K562 (cell line): ENCODE measurements at regions not wholly inside any gene's neighbourhood (a gene's known extent, or its start where the extent isn't known, plus 50 kb on each side); places are given as distances from the start of the nearest gene placed in this dataset.
A peak's percentile ranks its signal among the peaks of the same experiment; 100 is the strongest.

Experiments used
- ATAC-seq: fragments of 200-7000 bp; cut with Tn5 transposase; 3 replicates; pipeline ENCODE4 v1.9.1; 2020; ENCODE audit warnings: moderate library complexity
- BruUV-seq: library from RNA; stranded (reverse); fragments of 400-500 nt; replicated peaks from 2 replicates; lab custom pipeline; 2021; lab: Mats Ljungman, UMichigan
- CTCF ChIA-PET: fragments of 300-600 bp; formaldehyde crosslinking; extraction: SDS; loops from one replicate; lab custom pipeline; 2021; ENCODE audit warnings: low intra/inter-chr PET ratio; lab: Yijun Ruan, JAX
- POLR2A ChIA-PET: fragments of 300-600, 350-650 bp; sonication (Branson Sonifier 250); formaldehyde crosslinking; extraction: SDS; loops from one replicate; lab custom pipeline; 2021; ENCODE audit warnings: antibody characterized with exemption, inconsistent platforms; lab: Yijun Ruan, JAX
- DNase-seq, 4 experiments: peaks; one replicate each; pipeline versions ENCODE4 v3.0.0 to v3.0.0-alpha.2; 2011 to 2018; ENCODE audit warnings: low spot score in 3 of 4, mixed read lengths in 3 of 4; ENCODE audit errors: extremely low read depth in 1 of 4
- FAIRE-seq: peaks from 2 replicates; lab custom pipeline; 2011; peaks lifted over from hg19 to GRCh38; lab: Jason Lieb, UNC
- H2AFZ ChIP-seq: 2 replicates; pipeline ENCODE4 v1.6.0; 2011; ENCODE audit warnings: low read depth, low read length, control low read depth, inconsistent platforms
- H3K27ac ChIP-seq: fragments of 200-600 bp; 3 replicates; pipeline ENCODE4 v1.8.0; 2011; ENCODE audit warnings: low read depth, mild to moderate bottlenecking, control low read depth, inconsistent platforms, low read length, moderate library complexity, mixed read lengths; ENCODE audit errors: extremely low read depth
- H3K27me3 ChIP-seq, 2 experiments: fragments of 300-600 bp in 1 of 2; 2 replicates in 1 of 2; 3 replicates in 1 of 2; pipeline versions ENCODE4 v1.6.0 to v1.8.0; 2011; ENCODE audit warnings: inconsistent platforms in 2 of 2, low read length in 2 of 2, mild to moderate bottlenecking in 1 of 2, mixed read lengths in 1 of 2, moderate library complexity in 1 of 2; ENCODE audit not compliant: control insufficient read depth in 2 of 2, insufficient read depth in 2 of 2
- H3K36me3 ChIP-seq: fragments of 300-600 bp; 3 replicates; pipeline ENCODE4 v1.8.0; 2011; ENCODE audit warnings: mild to moderate bottlenecking, low read length, inconsistent platforms; ENCODE audit not compliant: control insufficient read depth, insufficient read depth
- H3K4me1 ChIP-seq, 2 experiments: fragments of 200-600 bp in 1 of 2; replicated peaks in 1 of 2; 2 replicates in 1 of 2; 3 replicates in 1 of 2; pipeline versions ENCODE4 v1.5.1 to v1.8.0; 2011; ENCODE audit warnings: inconsistent platforms in 2 of 2, low read length in 2 of 2, mild to moderate bottlenecking in 1 of 2, mixed read lengths in 1 of 2, moderate library complexity in 1 of 2; ENCODE audit not compliant: control insufficient read depth in 2 of 2, insufficient read depth in 2 of 2
- H3K4me2 ChIP-seq: 2 replicates; pipeline ENCODE4 v1.6.1; 2011; ENCODE audit warnings: low read length, control low read depth, inconsistent platforms, mixed read lengths; ENCODE audit not compliant: insufficient read depth
- H3K4me3 ChIP-seq: fragments of 200-600 bp; sonication (generic), shearing (Covaris generic); 2 replicates; pipeline ENCODE4 v1.5.1; 2016; ENCODE audit warnings: control low read depth, inconsistent platforms
- H3K79me2 ChIP-seq: fragments of 200-600 bp; 3 replicates; pipeline ENCODE4 v1.8.0; 2011; ENCODE audit warnings: low read length, inconsistent platforms; ENCODE audit not compliant: control insufficient read depth, insufficient read depth
- H3K9ac ChIP-seq, 2 experiments: 2 replicates each; pipeline versions ENCODE4 v1.6.0 to v1.6.1; 2011; ENCODE audit warnings: low read depth in 2 of 2, low read length in 2 of 2, control low read depth in 1 of 2, inconsistent platforms in 1 of 2, mild to moderate bottlenecking in 1 of 2, mixed read lengths in 1 of 2; ENCODE audit not compliant: insufficient read depth in 1 of 2
- H3K9me1 ChIP-seq: one replicate; pipeline ENCODE4 v1.6.0; 2011; ENCODE audit warnings: inconsistent platforms, mild to moderate bottlenecking, low read length, moderate library complexity; ENCODE audit not compliant: control insufficient read depth, insufficient read depth
- H3K9me3 ChIP-seq: replicated peaks from 2 replicates; pipeline ENCODE4 v1.5.1; 2011; ENCODE audit warnings: low read depth, low read length, inconsistent platforms; ENCODE audit not compliant: control insufficient read depth, insufficient read depth
- H4K20me1 ChIP-seq: replicated peaks from 2 replicates; pipeline ENCODE4 v1.6.1; 2011; ENCODE audit warnings: low read length, inconsistent platforms, mixed read lengths; ENCODE audit not compliant: control insufficient read depth, insufficient read depth
- C11orf30 ChIP-seq: fragments of 450-650 bp; IDR thresholded peaks from 2 replicates; pipeline ENCODE4 v1.6.1; 2016; ENCODE audit warnings: low read depth, mild to moderate bottlenecking
- ID3 ChIP-seq, 2 experiments: fragments of 250-450 bp in 1 of 2; fragments of 450-650 bp in 1 of 2; sonication (Bioruptor Pico) in 1 of 2; IDR thresholded peaks; 2 replicates each; pipeline versions ENCODE4 v1.6.1 to v1.8.0; 2016 to 2021; ENCODE audit warnings: mild to moderate bottlenecking in 2 of 2, moderate library complexity in 2 of 2, missing compliant biosample characterization in 1 of 2, missing genetic modification characterization in 1 of 2
- MAX ChIP-seq: sonication (generic); formaldehyde crosslinking; IDR thresholded peaks from 2 replicates; pipeline ENCODE4 v1.9.0; 2022; ENCODE audit warnings: mild to moderate bottlenecking, missing genetic modification reagents
- MTA3 ChIP-seq: fragments of 450-650 bp; formaldehyde crosslinking; IDR thresholded peaks from 2 replicates; pipeline ENCODE4 v1.6.1; 2017; ENCODE audit warnings: mild to moderate bottlenecking, borderline replicate concordance
- NR1H2 ChIP-seq: sonication (generic); formaldehyde crosslinking; IDR thresholded peaks from 2 replicates; pipeline ENCODE4 v1.4.0; 2020; ENCODE audit warnings: mild to moderate bottlenecking, missing genetic modification reagents
- POLR2G ChIP-seq: fragments of 200-400 bp; formaldehyde crosslinking; IDR thresholded peaks from 2 replicates; pipeline ENCODE4 v1.6.1; 2017; ENCODE audit warnings: low read depth, mild to moderate bottlenecking, antibody characterized with exemption, low read length, moderate library complexity
- TAF1 ChIP-seq: IDR thresholded peaks from 2 replicates; pipeline ENCODE4 v1.6.1; 2011; ENCODE audit warnings: mild to moderate bottlenecking, low read length, moderate library complexity; ENCODE audit not compliant: insufficient read depth, control insufficient read depth, severe bottlenecking; ENCODE audit errors: extremely low read depth
- ZNF165 ChIP-seq: fragments of 250-450 bp; sonication (Bioruptor Pico); IDR thresholded peaks from 2 replicates; pipeline ENCODE4 v1.4.0; 2020; ENCODE audit warnings: borderline replicate concordance
- ZNF316 ChIP-seq: fragments of 450-650 bp; IDR thresholded peaks from 2 replicates; pipeline ENCODE4 v1.6.1; 2016
- WGBS: fragments of 100-300 bp; shearing (Covaris generic); methylation state at CpG from one replicate; pipeline ENCODE4 v1.1.6; 2016; ENCODE audit warnings: low coverage, mixed read lengths; ENCODE audit not compliant: insufficient coverage; ENCODE audit errors: missing lambda C conversion rate; 5-methylcytosine and 5-hydroxymethylcytosine counted together
- in situ Hi-C: fragments of 300-500 bp; cut with MboI; formaldehyde crosslinking; loops from 4 replicates; pipeline ENCODE4 v1.15.0; 2018; ENCODE audit warnings: inconsistent platforms, mixed read lengths
- intact Hi-C: fragments of 100-400 bp; cut with micrococcal nuclease; formaldehyde crosslinking; loops from 2 replicates; pipeline ENCODE4 v1.14.2; 2022

- H3K9me3 ChIP-seq: no peaks in the 10 kb centered on the region
- no TSS peak for BruUV-seq
- peaks cover 7% of the 10 kb centered on the region; the same call in 1 of the 2 replicates for H4K20me1 ChIP-seq
- TF ChIP-seq ZNF316 (0 out of 2 replicates have a peak, but pooled peaks have one; percentile 9), MTA3 (no peak), ZNF165 (CRISPR knock-in tag) (no peak), C11orf30 (peak; percentile 20; the same call in 1 of the 2 replicates), POLR2G (no peak), TAF1 (no peak), ID3 (CRISPR knock-in tag; IDR thresholded peaks at IDR 0.05) (no peak), ID3 (tag; IDR thresholded peaks at IDR 0.05) (no peak), MAX (no peak), NR1H2 (CRISPR knock-in tag) (no peak)
- H3K27ac ChIP-seq: no peak overlapping the region
- in situ Hi-C loops (no loop called here), intact Hi-C loops (no loop called here)
- ATAC-seq: no peak
- H3K9ac ChIP-seq: no peak overlapping the region
- POLR2A ChIA-PET: interaction anchor here (0.7 to 1.6 kb wide), 3 partner anchors 11 to 194 kb away, joined by 3 to 5 read pairs (median 3); no protein-coding TSS in a partner anchor
- no peak overlapping the region for H2AFZ ChIP-seq
- H3K27me3 ChIP-seq: peaks cover 5 to 15% of the 10 kb centered on the region in 2 experiments; a peak in 3 of 5 replicates
- no peak for FAIRE-seq
- H3K9me1 ChIP-seq: no peaks in the 10 kb centered on the region
- H3K4me2 ChIP-seq: no peak overlapping the region
- H3K79me2 ChIP-seq: no peaks in the 10 kb centered on the region
- CTCF ChIA-PET: interaction anchor here (0.6 kb wide), 1 partner anchor 1496 kb away, joined by 5 read pairs; no protein-coding TSS in a partner anchor
- 25% methylated on average over 14 of the region's 14 CpGs for WGBS
- H3K36me3 ChIP-seq: no peaks in the 10 kb centered on the region
- H3K4me1 ChIP-seq: peaks cover 0 to 4% of the 10 kb centered on the region in 2 experiments; a peak in 1 of 5 replicates
- no peak overlapping the region for H3K4me3 ChIP-seq
- no peak for DNase-seq
Measured at GRCh38 chr16:87240211-87241136, 76.7 kb downstream of the C16orf95 start.
